ENCODE measurements at regions not wholly inside any gene's neighbourhood (a gene's known extent, or its start where the extent isn't known, plus 50 kb on each side); places are given as distances from the start of the nearest gene placed in this dataset.

GRCh38 chr18:72155327-72155726 lies 388.8 kb downstream of the CBLN2 start:
- H3K4me1 ChIP-seq (ENCODE audit: control insufficient read depth, insufficient read depth, low read length): no peaks in the 10 kb centered on the region
- no peaks in the 10 kb centered on the region for H3K9me3 ChIP-seq (ENCODE audit: control insufficient read depth, insufficient read depth, low read length)
- no peak overlapping the region for H3K27ac ChIP-seq (ENCODE audit: low read length)
- no peak overlapping the region for H3K4me3 ChIP-seq (ENCODE audit: low read length)
- no peak for DNase-seq (ENCODE audit: low read depth, low spot score)
- WGBS (ENCODE audit: insufficient coverage, insufficient read length): no CpG with 5 or more reads among the region's 5 CpGs
- no peaks in the 10 kb centered on the region for H3K27me3 ChIP-seq (ENCODE audit: control insufficient read depth, insufficient read depth, low read length)
- H3K36me3 ChIP-seq (ENCODE audit: control insufficient read depth, insufficient read depth, low read length): no peaks in the 10 kb centered on the region

DNA sequence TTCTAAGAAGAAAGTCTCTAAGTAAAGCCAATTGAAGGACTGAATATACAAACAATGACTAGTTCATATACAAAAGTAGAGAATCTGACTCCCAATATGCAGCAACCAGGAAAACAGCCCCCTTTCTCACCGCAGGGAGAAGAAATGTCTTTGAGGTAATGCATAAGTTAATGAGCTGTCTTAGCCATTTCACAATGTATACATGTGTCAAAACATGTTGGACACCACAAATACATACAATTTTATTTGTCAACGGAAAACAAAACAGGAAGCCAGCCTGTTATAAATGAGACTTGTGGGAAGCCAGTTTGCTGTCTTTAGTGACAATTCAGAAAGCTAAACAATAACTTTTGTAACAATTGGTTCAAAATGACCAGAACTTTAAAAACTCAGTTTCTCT lies 389.2 kb downstream of the CBLN2 start:
- Histone ChIP-seq H3K4me3 (ENCODE audit: low read length) (no peak overlapping the region), H3K9me3 (ENCODE audit: control insufficient read depth, insufficient read depth, low read length) (no peaks in the 10 kb centered on the region), H3K4me1 (ENCODE audit: control insufficient read depth, insufficient read depth, low read length) (no peaks in the 10 kb centered on the region), H3K27ac (ENCODE audit: low read length) (no peak overlapping the region), H3K36me3 (ENCODE audit: control insufficient read depth, insufficient read depth, low read length) (no peaks in the 10 kb centered on the region), H3K27me3 (ENCODE audit: control insufficient read depth, insufficient read depth, low read length) (no peaks in the 10 kb centered on the region)
- DNase-seq (ENCODE audit: low read depth, low spot score): no peak
- no CpG with 5 or more reads among the region's 2 CpGs for WGBS (ENCODE audit: insufficient coverage, insufficient read length)

DNA sequence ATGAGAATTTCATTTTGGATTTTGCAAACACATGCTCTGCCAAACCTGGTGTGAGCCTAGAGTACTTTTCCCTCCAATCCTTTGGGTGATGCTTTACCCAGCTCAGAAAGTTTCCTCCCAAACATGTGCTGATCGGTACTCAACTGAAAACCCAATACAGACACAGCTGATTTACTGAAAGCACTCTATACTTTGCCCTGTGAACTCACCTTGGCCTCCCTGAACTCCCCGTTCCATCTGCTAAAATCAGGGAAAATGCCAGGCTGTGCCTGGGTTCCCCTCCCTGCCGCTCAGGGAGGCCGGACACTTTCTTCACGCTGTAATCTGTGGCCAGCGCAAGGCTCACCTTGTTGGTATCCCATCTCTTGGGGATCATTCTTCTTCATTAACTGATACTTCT lies 391.2 kb downstream of the CBLN2 start:
- DNase-seq (ENCODE audit: low read depth, low spot score): no peak
- WGBS (ENCODE audit: insufficient coverage, insufficient read length): no CpG with 5 or more reads among the region's 6 CpGs
- H3K9me3 ChIP-seq (ENCODE audit: control insufficient read depth, insufficient read depth, low read length): no peaks in the 10 kb centered on the region

DNA sequence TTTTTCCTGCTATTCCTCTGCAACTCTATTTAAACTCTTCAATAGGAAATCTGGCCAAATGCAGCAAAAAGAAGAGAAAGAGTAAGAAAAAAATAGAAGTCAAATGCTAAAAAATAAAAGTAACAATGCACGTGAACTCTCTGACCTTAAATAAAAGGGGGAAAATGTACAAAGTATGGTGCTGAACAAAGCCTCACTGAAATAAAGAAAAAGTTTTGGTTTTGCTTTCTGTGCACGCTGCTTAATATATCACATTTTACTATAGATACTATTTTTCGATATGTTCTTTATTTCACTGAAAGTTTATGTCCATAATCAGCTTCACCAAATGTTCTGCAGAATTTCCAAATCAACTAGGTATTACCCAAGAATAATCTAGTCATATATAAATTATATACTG lies 396.3 kb downstream of the CBLN2 start:
- H3K36me3 ChIP-seq (ENCODE audit: control insufficient read depth, insufficient read depth, low read length): no peaks in the 10 kb centered on the region
- no peak overlapping the region for H3K4me3 ChIP-seq (ENCODE audit: low read length)
- H3K27me3 ChIP-seq (ENCODE audit: control insufficient read depth, insufficient read depth, low read length): no peaks in the 10 kb centered on the region
- no peak overlapping the region for H3K27ac ChIP-seq (ENCODE audit: low read length)
- DNase-seq (ENCODE audit: low read depth, low spot score): no peak
- H3K9me3 ChIP-seq (ENCODE audit: control insufficient read depth, insufficient read depth, low read length): no peaks in the 10 kb centered on the region
- no peaks in the 10 kb centered on the region for H3K4me1 ChIP-seq (ENCODE audit: control insufficient read depth, insufficient read depth, low read length)
- no CpG with 5 or more reads among the region's 3 CpGs for WGBS (ENCODE audit: insufficient coverage, insufficient read length)

More for the DNA sequence above, 391.2 kb downstream of the CBLN2 start:
- H3K27ac ChIP-seq (ENCODE audit: low read length): no peak overlapping the region
- no peak overlapping the region for H3K4me3 ChIP-seq (ENCODE audit: low read length)
- H3K36me3 ChIP-seq (ENCODE audit: control insufficient read depth, insufficient read depth, low read length): no peaks in the 10 kb centered on the region
- no peaks in the 10 kb centered on the region for H3K4me1 ChIP-seq (ENCODE audit: control insufficient read depth, insufficient read depth, low read length)
- no peaks in the 10 kb centered on the region for H3K27me3 ChIP-seq (ENCODE audit: control insufficient read depth, insufficient read depth, low read length)

DNA sequence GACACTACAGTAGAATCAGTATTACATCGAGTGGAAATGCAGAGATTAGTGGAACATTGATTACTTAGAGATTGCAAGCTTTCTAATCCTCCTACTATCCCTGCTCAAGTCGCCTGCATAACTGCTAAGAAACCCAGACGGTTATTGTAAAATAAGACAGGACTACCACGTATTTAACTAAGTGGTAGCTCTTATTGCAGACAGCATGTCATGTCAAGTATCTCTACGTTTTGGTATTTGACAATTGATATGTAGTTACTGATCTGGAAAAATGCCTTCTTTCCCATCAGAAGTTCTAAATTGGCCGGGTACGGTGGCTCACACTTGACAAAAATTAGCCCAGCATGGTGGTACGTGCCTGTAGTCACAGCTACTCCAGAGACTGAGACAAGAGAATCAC lies 404.1 kb downstream of the CBLN2 start:
- no peak overlapping the region for H3K4me3 ChIP-seq (ENCODE audit: low read length)
- DNase-seq (ENCODE audit: low read depth, low spot score): no peak
- no peaks in the 10 kb centered on the region for H3K27me3 ChIP-seq (ENCODE audit: control insufficient read depth, insufficient read depth, low read length)
- H3K36me3 ChIP-seq (ENCODE audit: control insufficient read depth, insufficient read depth, low read length): no peaks in the 10 kb centered on the region
- H3K27ac ChIP-seq (ENCODE audit: low read length): no peak overlapping the region
- no peaks in the 10 kb centered on the region for H3K9me3 ChIP-seq (ENCODE audit: control insufficient read depth, insufficient read depth, low read length)
- no CpG with 5 or more reads among the region's 8 CpGs for WGBS (ENCODE audit: insufficient coverage, insufficient read length)
- H3K4me1 ChIP-seq (ENCODE audit: control insufficient read depth, insufficient read depth, low read length): no peaks in the 10 kb centered on the region

DNA sequence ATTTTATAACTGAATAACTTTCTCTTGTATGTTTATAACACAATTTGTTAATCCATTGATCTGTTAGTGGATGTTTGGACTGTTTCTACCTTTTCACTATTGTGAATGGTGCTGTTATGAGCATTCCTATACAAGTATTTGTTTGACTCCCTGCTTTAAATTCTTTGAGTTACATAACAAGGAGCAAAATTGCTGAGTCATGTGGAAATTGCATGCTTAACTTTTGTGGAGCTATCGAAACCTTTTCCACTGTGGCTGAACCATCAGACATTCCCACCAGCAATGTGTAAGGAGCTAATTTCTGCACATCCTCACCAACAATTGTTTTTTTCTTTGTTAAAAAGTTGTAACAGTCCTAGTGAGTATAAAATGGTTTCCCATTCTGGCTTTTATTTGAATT lies 415.5 kb downstream of the CBLN2 start:
- Histone ChIP-seq H3K9me3 (ENCODE audit: control insufficient read depth, insufficient read depth, low read length) (no peaks in the 10 kb centered on the region), H3K27me3 (ENCODE audit: control insufficient read depth, insufficient read depth, low read length) (no peaks in the 10 kb centered on the region), H3K4me1 (ENCODE audit: control insufficient read depth, insufficient read depth, low read length) (no peaks in the 10 kb centered on the region), H3K4me3 (ENCODE audit: low read length) (no peak overlapping the region), H3K36me3 (ENCODE audit: control insufficient read depth, insufficient read depth, low read length) (no peaks in the 10 kb centered on the region), H3K27ac (ENCODE audit: low read length) (no peak overlapping the region)
- WGBS (ENCODE audit: insufficient coverage, insufficient read length): no CpG with 5 or more reads among the region's 1 CpG
- no peak for DNase-seq (ENCODE audit: low read depth, low spot score)

DNA sequence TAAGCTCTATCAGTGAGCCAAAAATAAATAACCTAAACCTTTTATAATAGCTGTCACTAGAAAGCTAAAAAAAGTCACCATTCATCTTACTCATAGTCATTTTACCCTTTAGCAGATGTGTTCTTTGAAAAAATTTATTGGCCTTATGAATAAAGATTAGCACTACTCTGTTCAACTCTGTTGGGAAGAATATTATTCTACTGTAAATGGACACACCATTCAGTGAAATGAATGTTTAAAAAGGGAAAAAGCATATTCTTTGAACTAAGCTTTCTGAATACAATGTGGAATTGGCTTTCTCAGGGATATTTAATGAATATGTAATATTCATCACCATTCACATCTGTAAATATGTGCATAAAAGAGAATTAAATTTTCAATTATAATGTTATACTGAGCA lies 422.0 kb downstream of the CBLN2 start:
- Histone ChIP-seq H3K27ac (ENCODE audit: low read length) (no peak overlapping the region), H3K27me3 (ENCODE audit: control insufficient read depth, insufficient read depth, low read length) (no peaks in the 10 kb centered on the region), H3K4me1 (ENCODE audit: control insufficient read depth, insufficient read depth, low read length) (no peaks in the 10 kb centered on the region), H3K4me3 (ENCODE audit: low read length) (no peak overlapping the region), H3K36me3 (ENCODE audit: control insufficient read depth, insufficient read depth, low read length) (no peaks in the 10 kb centered on the region), H3K9me3 (ENCODE audit: control insufficient read depth, insufficient read depth, low read length) (no peaks in the 10 kb centered on the region)
- no peak for DNase-seq (ENCODE audit: low read depth, low spot score)

DNA sequence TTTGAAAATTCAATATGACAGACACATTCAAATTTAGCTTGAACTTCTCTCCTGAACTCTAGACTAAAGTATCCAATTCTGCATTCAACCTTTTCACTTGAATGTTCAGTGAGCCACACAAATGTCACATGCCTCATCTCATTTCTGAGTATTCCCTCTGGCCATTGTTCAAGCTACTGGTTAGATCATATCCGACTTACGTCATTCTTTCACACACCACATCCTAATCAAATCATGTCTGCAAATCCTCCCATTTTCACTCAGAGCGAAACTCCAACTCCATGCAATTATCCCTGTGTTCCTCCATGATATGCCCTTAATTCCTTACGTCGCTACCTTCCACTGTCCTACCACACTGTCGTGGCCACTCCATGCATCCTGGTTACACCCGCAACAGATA lies 425.1 kb downstream of the CBLN2 start:
- Histone ChIP-seq H3K27me3 (ENCODE audit: control insufficient read depth, insufficient read depth, low read length) (no peaks in the 10 kb centered on the region), H3K4me1 (ENCODE audit: control insufficient read depth, insufficient read depth, low read length) (no peaks in the 10 kb centered on the region), H3K27ac (ENCODE audit: low read length) (no peak overlapping the region), H3K9me3 (ENCODE audit: control insufficient read depth, insufficient read depth, low read length) (no peaks in the 10 kb centered on the region), H3K4me3 (ENCODE audit: low read length) (no peak overlapping the region), H3K36me3 (ENCODE audit: control insufficient read depth, insufficient read depth, low read length) (no peaks in the 10 kb centered on the region)
- WGBS (ENCODE audit: insufficient coverage, insufficient read length): 100% methylated on average over 3 of the region's 7 CpGs
- no peak for DNase-seq (ENCODE audit: low read depth, low spot score)

DNA sequence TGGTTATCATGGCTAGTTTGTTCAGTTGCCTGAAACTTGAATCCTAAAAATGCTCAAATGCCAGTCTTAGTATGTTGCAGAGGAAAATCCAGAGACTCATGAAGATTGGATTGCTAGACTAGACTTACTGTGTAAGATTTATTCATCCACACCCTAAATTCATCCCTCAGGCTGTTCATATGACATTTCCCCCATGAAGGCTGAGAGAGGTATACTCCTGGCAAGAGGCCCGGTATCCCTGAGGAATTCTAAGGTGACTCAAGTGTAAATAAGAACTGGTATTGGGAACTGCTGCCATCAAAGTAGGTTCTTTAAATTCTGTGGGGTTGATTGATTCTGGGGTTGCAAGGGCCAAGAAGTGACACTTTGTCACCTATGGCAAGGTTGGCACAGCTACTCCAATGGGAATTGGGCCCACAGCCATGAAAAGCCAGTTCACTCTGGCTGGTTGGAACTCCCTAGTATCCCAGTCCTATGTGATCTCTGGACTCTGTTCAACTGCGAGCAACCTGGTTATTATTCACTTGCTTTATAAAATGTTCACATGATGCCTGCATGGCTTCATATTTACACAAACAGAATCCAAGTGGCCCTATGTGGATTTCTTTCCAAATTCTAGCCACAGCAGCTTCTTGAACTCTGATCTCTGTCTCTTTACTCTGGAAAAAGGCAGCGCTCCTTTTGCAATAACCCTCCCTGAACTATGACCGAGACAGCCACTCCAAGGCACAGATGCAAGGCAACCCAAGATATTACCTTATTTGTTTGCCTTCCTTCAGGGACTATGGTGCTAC lies 429.1 kb downstream of the CBLN2 start:
- Histone ChIP-seq H3K36me3 (ENCODE audit: control insufficient read depth, insufficient read depth, low read length) (no peaks in the 10 kb centered on the region), H3K4me1 (ENCODE audit: control insufficient read depth, insufficient read depth, low read length) (no peaks in the 10 kb centered on the region), H3K4me3 (ENCODE audit: low read length) (no peak overlapping the region), H3K27ac (ENCODE audit: low read length) (no peak overlapping the region), H3K9me3 (ENCODE audit: control insufficient read depth, insufficient read depth, low read length) (no peaks in the 10 kb centered on the region), H3K27me3 (ENCODE audit: control insufficient read depth, insufficient read depth, low read length) (no peaks in the 10 kb centered on the region)
- DNase-seq (ENCODE audit: low read depth, low spot score): no peak
- no CpG with 5 or more reads among the region's 4 CpGs for WGBS (ENCODE audit: insufficient coverage, insufficient read length)

- 100% methylated on average over 1 of the region's 9 CpGs for WGBS (ENCODE audit: insufficient coverage, insufficient read length)
- no peak overlapping the region for H3K4me3 ChIP-seq (ENCODE audit: low read length)
- H3K36me3 ChIP-seq (ENCODE audit: control insufficient read depth, insufficient read depth, low read length): no peaks in the 10 kb centered on the region
- DNase-seq (ENCODE audit: low read depth, low spot score): no peak
- no peaks in the 10 kb centered on the region for H3K27me3 ChIP-seq (ENCODE audit: control insufficient read depth, insufficient read depth, low read length)
- H3K4me1 ChIP-seq (ENCODE audit: control insufficient read depth, insufficient read depth, low read length): no peaks in the 10 kb centered on the region
- H3K27ac ChIP-seq (ENCODE audit: low read length): no peak overlapping the region
- no peaks in the 10 kb centered on the region for H3K9me3 ChIP-seq (ENCODE audit: control insufficient read depth, insufficient read depth, low read length)
Observed at GRCh38 chr18:72107647-72108383, 436.3 kb downstream of the CBLN2 start.

GRCh38 chr18:72104851-72105250 lies 439.3 kb downstream of the CBLN2 start:
- Histone ChIP-seq H3K4me3 (ENCODE audit: low read length) (no peak overlapping the region), H3K27me3 (ENCODE audit: control insufficient read depth, insufficient read depth, low read length) (no peaks in the 10 kb centered on the region), H3K4me1 (ENCODE audit: control insufficient read depth, insufficient read depth, low read length) (no peaks in the 10 kb centered on the region; the same call in 1 of the 2 replicates), H3K9me3 (ENCODE audit: control insufficient read depth, insufficient read depth, low read length) (no peaks in the 10 kb centered on the region), H3K27ac (ENCODE audit: low read length) (no peak overlapping the region), H3K36me3 (ENCODE audit: control insufficient read depth, insufficient read depth, low read length) (no peaks in the 10 kb centered on the region)
- DNase-seq (ENCODE audit: low read depth, low spot score): no peak
- no CpG with 5 or more reads among the region's 4 CpGs for WGBS (ENCODE audit: insufficient coverage, insufficient read length)
